B cell (primary cell): ENCODE measurements at regions not wholly inside any gene's neighbourhood (a gene's known extent, or its start where the extent isn't known, plus 50 kb on each side); places are given as distances from the start of the nearest gene placed in this dataset.

Experiments
- ATAC-seq: fragments of 200-7000 bp; cut with Tn5 transposase; one replicate; pipeline ENCODE4 v1.10.0; 2021; ENCODE audit warnings: low read depth, mild to moderate bottlenecking, moderate number of reproducible peaks, moderate library complexity
- CTCF ChIA-PET: fragments of 350-600 bp; sonication (Branson Sonifier 250); formaldehyde crosslinking; loops from one replicate; lab custom pipeline; 2021; ENCODE audit warnings: antibody characterized with exemption, inconsistent platforms; lab: Charles Lee
- POLR2A ChIA-PET: fragments of 350-600 bp; sonication (Branson Sonifier 250); formaldehyde crosslinking; loops from one replicate; lab custom pipeline; 2021; ENCODE audit warnings: antibody characterized with exemption; lab: Charles Lee
- DNase-seq: peaks from one replicate; pipeline ENCODE4 v3.0.0; 2013
- H2AFZ ChIP-seq: 2 replicates; pipeline ENCODE4 v1.6.1; 2012; ENCODE audit warnings: mild to moderate bottlenecking, low read depth, low read length; ENCODE audit not compliant: insufficient read depth, poor library complexity, severe bottlenecking
- H3K27ac ChIP-seq, 2 donors: 1 replicate in 1 of 2; 2 replicates in 1 of 2; pipeline ENCODE4 v1.5.1; 2012 to 2013; ENCODE audit warnings: low read length in 2 of 2, mild to moderate bottlenecking in 2 of 2, moderate library complexity in 1 of 2
- H3K27me3 ChIP-seq, 4 experiments: fragments of 200-600 bp in 1 of 4; sonication (generic) in 1 of 4; replicated peaks in 1 of 4; 1 replicate in 2 of 4; 2 replicates in 2 of 4; pipeline versions ENCODE4 v1.6.1 to v1.7.0; 2013 to 2016; ENCODE audit warnings: low read length in 3 of 4, mild to moderate bottlenecking in 2 of 4, mixed read lengths in 1 of 4, moderate library complexity in 1 of 4; ENCODE audit not compliant: insufficient read depth in 4 of 4, control insufficient read depth in 3 of 4; ENCODE audit errors: control extremely low read depth in 1 of 4
- H3K36me3 ChIP-seq, 2 experiments: replicated peaks in 1 of 2; 1 replicate in 1 of 2; 2 replicates in 1 of 2; pipeline versions ENCODE4 v1.6.1 to v1.7.1; 2013; ENCODE audit warnings: low read length in 1 of 2; ENCODE audit not compliant: insufficient read depth in 2 of 2, control insufficient read depth in 1 of 2; ENCODE audit errors: control extremely low read depth in 1 of 2, extremely low read depth in 1 of 2
- H3K4me1 ChIP-seq, 2 donors: fragments of 200-600 bp in 1 of 2; sonication (generic) in 1 of 2; 1 replicate in 1 of 2; 2 replicates in 1 of 2; pipeline versions ENCODE4 v1.5.1 to v1.6.1; 2013 to 2017; ENCODE audit warnings: low read length in 2 of 2; ENCODE audit not compliant: control insufficient read depth in 2 of 2, insufficient read depth in 2 of 2
- H3K4me2 ChIP-seq: replicated peaks from 2 replicates; pipeline ENCODE3; 2012; ENCODE audit warnings: mild to moderate bottlenecking, low read depth, low read length; ENCODE audit not compliant: poor library complexity, severe bottlenecking
- H3K4me3 ChIP-seq, 5 experiments: fragments of 200-600 bp in 1 of 5; sonication (generic) in 1 of 5; 1 replicate in 3 of 5; 2 replicates in 2 of 5; pipeline versions ENCODE4 v1.5.1 to v1.7.0; 2011 to 2016; ENCODE audit warnings: low read length in 4 of 5, mild to moderate bottlenecking in 4 of 5, low read depth in 2 of 5, control low read depth in 1 of 5, moderate library complexity in 1 of 5; ENCODE audit not compliant: insufficient read depth in 1 of 5; ENCODE audit errors: control extremely low read depth in 1 of 5, extremely low read depth in 1 of 5
- H3K79me2 ChIP-seq: fragments of 200-600 bp; sonication (generic); one replicate; pipeline ENCODE4 v1.6.0; 2016; ENCODE audit warnings: low read length; ENCODE audit not compliant: control insufficient read depth, insufficient read depth
- H3K9ac ChIP-seq: fragments of 200-600 bp; sonication (generic); 2 replicates; pipeline ENCODE4 v1.6.1; 2017; ENCODE audit warnings: mild to moderate bottlenecking, low read length, moderate library complexity
- H3K9me3 ChIP-seq, 3 donors: one replicate each; pipeline versions ENCODE4 v1.6.1 to v1.7.1; 2013; ENCODE audit warnings: low read length in 2 of 3; ENCODE audit not compliant: control insufficient read depth in 2 of 3, insufficient read depth in 1 of 3; ENCODE audit errors: control extremely low read depth in 1 of 3
- H4K20me1 ChIP-seq: 2 replicates; pipeline ENCODE4 v1.6.0; 2012; ENCODE audit warnings: mild to moderate bottlenecking, low read length; ENCODE audit not compliant: insufficient read depth, control insufficient read depth, poor library complexity, severe bottlenecking
- H3K27ac Mint-ChIP-seq: one replicate; pipeline ENCODE4 v1.8.0; 2021; ENCODE audit warnings: mixed read lengths
- H3K27me3 Mint-ChIP-seq: one replicate; pipeline ENCODE4 v1.8.0; 2021; ENCODE audit warnings: mixed read lengths
- H3K4me1 Mint-ChIP-seq: one replicate; pipeline ENCODE4 v1.8.0; 2021; ENCODE audit warnings: mixed read lengths
- H3K4me3 Mint-ChIP-seq: one replicate; pipeline ENCODE4 v1.8.0; 2021; ENCODE audit warnings: mixed read lengths
- H3K9me3 Mint-ChIP-seq: one replicate; pipeline ENCODE4 v1.8.0; 2022; ENCODE audit warnings: mixed read lengths; ENCODE audit not compliant: insufficient read depth
- CTCF ChIP-seq: fragments of 200-600 bp; IDR thresholded peaks from one replicate; pipeline ENCODE4 v1.8.0; 2022; ENCODE audit warnings: antibody characterized with exemption, mild to moderate bottlenecking
- EZH2 ChIP-seq: IDR thresholded peaks from 2 replicates; pipeline ENCODE4 v1.6.1; 2012; ENCODE audit warnings: borderline replicate concordance, low read depth, mild to moderate bottlenecking, moderate library complexity, low read length; ENCODE audit not compliant: insufficient read depth, poor library complexity, severe bottlenecking
- WGBS: methylation state at CpG from one replicate; pipeline ENCODE4 v1.1.5; 2013; ENCODE audit warnings: missing lambda C conversion rate; ENCODE audit not compliant: insufficient coverage; 5-methylcytosine and 5-hydroxymethylcytosine counted together
- intact Hi-C: fragments of 100-400 bp; cut with micrococcal nuclease; formaldehyde crosslinking; loops from one replicate; pipeline ENCODE4 v1.10.0; 2022

- POLR2A ChIA-PET: no interaction called here
- no peaks in the 10 kb centered on the region for H3K9me3 Mint-ChIP-seq
- no peak overlapping the region for H3K27ac Mint-ChIP-seq
- no peak overlapping the region for H3K4me2 ChIP-seq
- no peaks in the 10 kb centered on the region for H3K4me1 ChIP-seq
- no peaks in the 10 kb centered on the region for H3K4me1 Mint-ChIP-seq
- H3K27me3 ChIP-seq: no peaks in the 10 kb centered on the region
- no peak for ATAC-seq
- H3K36me3 ChIP-seq: no peaks in the 10 kb centered on the region
- H4K20me1 ChIP-seq: no peaks in the 10 kb centered on the region
- H3K27me3 Mint-ChIP-seq: peaks cover 7% of the 10 kb centered on the region
- H3K27ac ChIP-seq: no peak overlapping the region
- no peaks in the 10 kb centered on the region for H3K9me3 ChIP-seq
- no peak overlapping the region for H2AFZ ChIP-seq
- H3K4me3 Mint-ChIP-seq: no peak overlapping the region
- no peak overlapping the region for H3K4me3 ChIP-seq
- TF ChIP-seq EZH2 (no peak), CTCF (no peak)
- CTCF ChIA-PET: no interaction called here
- WGBS: 58% methylated on average over 2 of the region's 6 CpGs
- intact Hi-C loops: no loop called here
- no peak for DNase-seq
- H3K9ac ChIP-seq: no peak overlapping the region
- H3K79me2 ChIP-seq: no peaks in the 10 kb centered on the region
These were observed 222.8 kb downstream of the PMP22 start for GRCh38 chr17:15042311-15042710.

GRCh38 chr17:15039366-15039765, 225.8 kb downstream of the PMP22 start:
- Mint-ChIP-seq H3K4me3 (no peak overlapping the region), H3K9me3 (no peaks in the 10 kb centered on the region), H3K4me1 (no peaks in the 10 kb centered on the region), H3K27me3 (peaks cover 7% of the 10 kb centered on the region), H3K27ac (no peak overlapping the region)
- WGBS: no CpG with 5 or more reads among the region's 1 CpG
- Histone ChIP-seq H3K79me2 (no peaks in the 10 kb centered on the region), H3K36me3 (no peaks in the 10 kb centered on the region), H3K4me2 (no peak overlapping the region), H4K20me1 (no peaks in the 10 kb centered on the region), H2AFZ (no peak overlapping the region), H3K27ac (no peak overlapping the region), H3K9ac (no peak overlapping the region), H3K27me3 (no peaks in the 10 kb centered on the region), H3K4me1 (no peaks in the 10 kb centered on the region), H3K9me3 (no peaks in the 10 kb centered on the region), H3K4me3 (no peak overlapping the region)
- POLR2A ChIA-PET: no interaction called here
- intact Hi-C loops: no loop called here
- CTCF ChIA-PET: no interaction called here
- TF ChIP-seq EZH2 (no peak), CTCF (no peak)
- ATAC-seq (no peak), DNase-seq (no peak)
